Thyroid gland (tissue), 4 donors: ENCODE measurements at regions not wholly inside any gene's neighbourhood (a gene's known extent, or its start where the extent isn't known, plus 50 kb on each side); places are given as distances from the start of the nearest gene placed in this dataset.

ENCODE experiments used
- CTCF ChIP-seq, 6 experiments: fragments of 200-600 bp in 3 of 6; fragments of 450-650 bp in 3 of 6; sonication (generic) in 3 of 6; IDR thresholded peaks; one replicate each; pipeline ENCODE4 v1.5.1; 2016 to 2019; ENCODE audit warnings: antibody characterized with exemption in 6 of 6, mild to moderate bottlenecking in 2 of 6, inconsistent platforms in 1 of 6, moderate library complexity in 1 of 6
- POLR2A ChIP-seq, 2 donors: fragments of 450-650 bp; IDR thresholded peaks; one replicate each; pipeline ENCODE4 v1.6.1; 2017; ENCODE audit warnings: antibody characterized with exemption in 2 of 2, mild to moderate bottlenecking in 2 of 2, moderate library complexity in 1 of 2

DNA sequence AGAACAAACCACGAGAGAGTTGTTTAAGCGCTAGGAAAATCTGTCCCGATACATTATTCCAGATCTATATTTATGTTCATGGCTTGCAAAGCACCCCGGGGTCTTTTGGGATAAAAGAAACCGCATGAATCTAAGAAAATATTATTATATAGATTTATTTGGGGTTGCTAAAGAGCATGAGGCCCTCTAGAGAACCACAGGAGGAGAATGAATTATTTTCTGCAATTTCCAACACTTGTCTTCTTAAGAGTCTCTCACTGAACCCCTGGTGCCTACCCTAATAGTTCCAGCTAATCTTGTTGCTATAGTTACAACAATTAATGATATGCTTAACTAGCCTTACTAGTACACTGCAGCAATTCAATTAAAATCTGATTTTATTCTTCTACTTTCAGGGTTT, 79.6 kb downstream of the ARRDC4 start:
- no peak for TF ChIP-seq POLR2A (IDR thresholded peaks at IDR 0.05)
- TF ChIP-seq CTCF (IDR thresholded peaks at IDR 0.05), result no peak
